Right renal pelvis (tissue), 4 donors: ENCODE measurements at regions not wholly inside any gene's neighbourhood (a gene's known extent, or its start where the extent isn't known, plus 50 kb on each side); places are given as distances from the start of the nearest gene placed in this dataset.

Source experiments
- DNase-seq, 4 donors: peaks; one replicate each; pipeline ENCODE4 v3.0.0-alpha.2; 2013; ENCODE audit warnings: low read depth in 4 of 4, low spot score in 3 of 4, missing footprints in 1 of 4

GRCh38 chr2:196309691-196310090, 138.3 kb upstream of the STK17B start:
- no peak for DNase-seq

DNA sequence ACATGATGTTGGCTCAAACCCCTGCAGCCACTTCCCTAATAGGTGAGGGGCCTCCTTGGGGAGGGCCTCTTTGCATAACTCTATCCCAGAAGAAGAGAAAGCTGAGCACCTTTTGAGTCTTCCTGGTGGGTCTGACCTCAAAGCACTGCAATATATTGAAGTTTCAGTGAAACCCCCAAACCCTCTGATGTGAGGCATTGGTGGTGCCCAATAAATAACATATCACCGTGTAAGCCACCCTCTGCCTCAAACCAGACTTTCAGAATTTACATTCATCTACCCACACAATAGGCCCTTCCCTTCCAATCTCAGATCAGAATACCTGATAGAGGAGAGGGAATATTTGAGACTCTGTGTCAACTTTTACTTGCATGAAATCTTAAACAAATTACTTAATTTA, 142.8 kb upstream of the STK17B start:
- DNase-seq, result no peak

- no peak for DNase-seq
Observed at GRCh38 chr2:196314780-196315179, 143.4 kb upstream of the STK17B start.

DNA sequence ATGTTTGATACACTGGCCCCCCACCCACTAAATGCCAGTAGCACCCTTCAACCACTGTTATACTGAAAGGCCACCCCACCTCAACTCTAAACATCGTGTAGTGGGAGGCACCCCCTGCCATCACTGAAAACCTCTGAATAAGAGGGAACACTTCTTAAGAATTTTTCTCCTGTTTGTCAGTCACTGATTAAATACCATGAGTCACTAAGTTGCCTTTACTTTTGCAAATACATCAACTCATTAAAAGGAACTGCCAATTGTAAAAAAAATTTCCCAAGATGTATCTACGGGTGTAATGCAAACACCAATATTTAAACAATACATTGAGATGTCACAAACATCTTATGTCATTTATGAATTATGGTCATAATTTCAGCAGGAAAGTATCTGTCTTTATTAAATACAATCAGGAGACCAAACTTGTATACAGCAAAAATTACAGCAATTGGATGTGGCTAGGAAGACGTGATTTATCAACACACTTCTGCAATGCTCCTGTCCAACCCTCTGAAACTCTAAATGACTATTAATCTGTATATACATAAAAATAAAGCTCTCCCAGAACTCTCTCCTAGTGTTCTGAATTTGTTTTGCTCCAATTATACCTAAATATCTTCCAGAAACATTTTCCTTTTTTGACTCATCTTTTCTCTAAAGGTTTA, 144.1 kb upstream of the STK17B start:
- DNase-seq, result no peak

GRCh38 chr2:196316050-196316430, 144.7 kb upstream of the STK17B start:
- no peak for DNase-seq

- no peak for DNase-seq
Observed at GRCh38 chr2:196318517-196319377, 147.4 kb upstream of the STK17B start.

- no peak for DNase-seq
Observed at GRCh38 chr2:196322973-196323810, 151.8 kb upstream of the STK17B start.

DNA sequence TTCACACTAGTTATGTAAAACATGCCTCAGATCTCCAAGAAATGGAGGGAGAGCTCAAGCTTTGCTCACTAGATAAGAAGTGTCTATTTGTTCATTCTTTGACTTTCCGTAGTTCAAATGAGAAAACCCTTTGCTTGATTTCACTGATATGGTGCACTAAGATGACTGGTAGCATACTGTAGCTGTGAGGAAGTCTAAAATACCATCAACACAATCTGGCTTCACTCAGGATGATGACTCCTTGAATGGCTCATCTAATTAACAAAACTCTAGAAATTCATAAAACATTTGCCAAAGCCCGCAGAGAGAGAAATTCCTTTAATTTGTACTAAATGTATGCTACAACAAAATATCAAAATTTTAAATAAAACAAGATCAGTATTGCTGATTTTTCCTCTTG, 152.8 kb upstream of the STK17B start:
- no peak for DNase-seq

DNA sequence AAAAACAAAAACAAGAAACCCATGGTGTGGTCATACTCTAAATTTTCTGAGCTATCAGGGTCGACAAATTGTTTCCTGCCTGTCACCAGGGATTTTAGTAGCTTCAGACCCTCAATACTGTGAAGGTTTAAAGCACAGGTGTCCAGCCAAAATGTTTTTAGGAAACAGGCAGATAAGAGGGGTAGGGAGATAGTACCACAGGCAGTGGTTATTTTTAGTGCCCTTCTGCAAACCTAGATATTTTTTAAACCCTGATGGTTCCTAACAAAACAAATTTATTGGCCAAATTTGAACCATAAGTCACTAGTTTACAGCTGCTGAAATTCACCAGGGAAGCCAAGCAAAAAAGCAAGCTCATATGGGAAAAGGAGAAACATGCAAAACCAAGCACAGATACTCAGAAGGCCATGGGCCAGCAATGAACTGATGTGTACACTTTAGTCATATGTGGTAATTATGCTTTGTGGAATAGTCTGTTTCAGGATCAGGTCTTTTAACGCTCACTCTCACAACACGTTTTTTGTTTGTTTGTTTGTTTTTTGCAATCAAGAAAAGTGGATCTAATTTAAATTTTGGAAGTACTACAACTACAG, 156.8 kb upstream of the STK17B start:
- no peak for DNase-seq

DNA sequence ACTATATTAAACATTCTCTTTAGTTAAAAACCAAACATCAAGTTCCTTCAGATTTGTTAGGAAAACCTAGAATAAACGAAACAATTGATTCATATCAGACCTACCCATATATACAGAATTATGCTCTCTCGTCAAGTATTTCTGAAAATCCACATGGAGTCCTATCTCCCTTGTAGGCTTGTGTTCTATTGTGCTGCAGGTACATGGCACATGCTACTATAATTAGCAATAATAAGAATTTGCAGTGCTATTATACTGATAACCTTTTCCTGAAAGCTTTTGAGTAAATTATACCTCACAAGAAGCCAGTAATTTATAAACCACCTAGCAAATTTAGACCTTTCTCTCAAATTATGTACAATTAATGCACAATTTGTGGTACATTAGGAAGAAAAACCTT, 158.6 kb upstream of the STK17B start:
- no peak for DNase-seq

GRCh38 chr2:196330645-196331044, 159.3 kb upstream of the STK17B start:
- DNase-seq, result no peak

GRCh38 chr2:196331143-196331542, 159.8 kb upstream of the STK17B start:
- DNase-seq, result no peak

- DNase-seq, result no peak
Observed at GRCh38 chr2:196331851-196332250, 160.5 kb upstream of the STK17B start.

GRCh38 chr2:196333397-196333796, 162.0 kb upstream of the STK17B start:
- no peak for DNase-seq

GRCh38 chr2:196334710-196335109, 163.3 kb upstream of the STK17B start:
- DNase-seq, result no peak

DNA sequence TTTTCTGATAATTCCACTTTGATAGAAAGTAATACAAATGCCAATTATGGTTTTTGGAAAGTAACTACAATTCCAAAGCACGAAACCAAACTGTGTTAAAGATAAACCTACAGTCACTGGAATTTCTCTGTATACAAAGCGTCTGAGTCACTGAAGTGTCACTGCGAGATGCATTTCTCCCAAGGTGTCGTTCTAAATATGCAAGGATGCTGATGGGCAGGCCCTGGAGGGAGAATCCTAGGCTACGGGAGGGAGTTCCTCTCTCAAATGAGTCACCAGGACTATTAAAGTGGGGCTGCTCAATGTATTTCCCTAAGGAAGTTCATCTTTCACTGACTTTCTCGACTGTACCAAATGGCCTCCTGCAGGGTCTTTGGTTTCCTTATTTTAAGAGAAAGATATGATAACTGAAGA, 163.8 kb upstream of the STK17B start:
- no peak for DNase-seq

DNA sequence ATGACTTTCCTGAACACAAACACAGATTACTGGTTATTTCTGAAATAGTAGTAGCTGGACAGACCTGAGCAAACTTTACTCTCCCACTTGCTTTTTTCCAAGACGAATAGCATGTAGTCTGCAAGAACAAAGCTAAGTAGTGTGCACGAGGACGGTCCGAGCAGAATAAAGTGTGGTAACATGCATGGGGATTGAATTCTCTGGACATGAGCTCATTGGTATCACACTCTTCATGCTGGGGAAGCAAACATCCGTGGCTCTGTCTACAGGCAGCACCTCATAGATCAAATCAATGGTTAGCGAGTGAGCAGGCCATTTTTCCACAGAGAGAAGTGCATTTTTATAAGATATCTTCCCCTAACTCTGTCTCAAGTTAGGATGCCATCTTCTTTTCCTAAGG, 164.8 kb upstream of the STK17B start:
- DNase-seq, result no peak

GRCh38 chr2:196336715-196337114, 165.3 kb upstream of the STK17B start:
- no peak for DNase-seq

DNA sequence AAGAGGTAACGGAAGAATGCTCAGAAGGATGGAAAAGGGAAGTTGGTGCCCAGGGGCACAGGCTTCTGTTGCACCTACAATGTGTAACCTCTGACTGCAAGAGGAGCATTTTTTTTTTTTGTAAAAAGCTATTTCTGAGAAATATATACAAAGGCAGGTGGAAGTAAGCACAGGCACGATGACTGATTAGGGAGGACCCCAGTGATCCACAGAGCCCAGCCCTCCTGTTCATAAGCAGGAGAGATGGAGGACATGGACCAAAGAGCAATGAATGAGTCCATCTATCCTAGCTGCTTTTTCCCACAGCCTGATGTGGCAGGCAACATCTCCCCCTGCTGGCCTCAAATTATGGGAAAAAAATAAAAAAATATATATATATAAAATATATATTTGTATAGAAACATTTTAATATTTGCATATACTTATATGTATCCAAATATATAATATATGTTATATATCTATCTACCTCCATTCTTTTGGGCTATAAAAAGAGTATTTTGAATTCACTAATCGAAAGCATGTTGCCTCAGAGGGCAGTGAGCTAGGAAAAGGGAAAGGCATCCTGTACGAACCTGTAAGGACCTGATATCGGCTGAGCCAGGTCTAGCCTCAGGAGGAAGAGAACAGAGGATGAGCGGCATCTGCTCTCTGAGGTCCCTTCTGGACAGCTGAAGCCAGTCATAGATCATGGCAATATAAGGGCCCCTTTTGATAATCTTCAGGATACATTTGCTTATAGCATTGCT, 166.0 kb upstream of the STK17B start:
- no peak for DNase-seq

DNA sequence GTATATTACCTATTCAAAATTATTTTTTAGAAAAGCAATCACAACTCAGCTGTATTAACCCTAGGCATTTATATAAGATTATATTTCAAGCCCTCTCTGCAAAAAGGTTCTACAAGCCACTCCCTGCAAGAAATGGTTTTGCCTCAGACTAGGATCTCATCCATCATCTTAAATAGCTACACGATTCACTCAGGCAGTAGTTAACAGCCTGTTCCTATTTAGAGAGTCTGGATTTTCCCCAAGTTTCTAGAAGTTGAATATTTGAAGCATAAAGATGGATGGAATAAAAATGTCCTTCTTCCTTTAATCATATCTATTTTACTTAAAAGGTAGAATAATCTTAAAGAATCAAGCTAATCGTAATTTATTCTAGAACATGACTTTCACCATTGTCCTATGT, 167.1 kb upstream of the STK17B start:
- no peak for DNase-seq
